HepG2 (cell line): ENCODE measurements at regions not wholly inside any gene's neighbourhood (a gene's known extent, or its start where the extent isn't known, plus 50 kb on each side); places are given as distances from the start of the nearest gene placed in this dataset.

Source experiments
- ATAC-seq: fragments of 200-7000 bp; cut with Tn5 transposase; 3 replicates; pipeline ENCODE4 v1.9.1; 2020; ENCODE audit warnings: mild to moderate bottlenecking, moderate library complexity
- BruUV-seq: library from RNA; stranded (reverse); fragments of 400-500 nt; replicated peaks from 2 replicates; lab custom pipeline; 2021; lab: Mats Ljungman, UMichigan
- CTCF ChIA-PET: fragments of 300-600 bp; formaldehyde crosslinking; extraction: SDS; loops from one replicate; lab custom pipeline; 2021; ENCODE audit warnings: low total read pairs, inconsistent platforms, low intra/inter-chr PET ratio; lab: Yijun Ruan, JAX
- POLR2A ChIA-PET: fragments of 350-600 bp; sonication (Branson Sonifier 250); formaldehyde crosslinking; loops from one replicate; lab custom pipeline; 2020; ENCODE audit warnings: antibody characterized with exemption, inconsistent platforms; lab: Yijun Ruan, JAX
- DNase-seq: peaks from one replicate; pipeline ENCODE4 v3.0.0-alpha.2; 2015; ENCODE audit warnings: low spot score
- FAIRE-seq: peaks from 3 replicates; lab custom pipeline; 2011; peaks lifted over from hg19 to GRCh38; lab: Jason Lieb, UNC
- H2AFZ ChIP-seq: one replicate; pipeline ENCODE4 v1.6.1; 2011; ENCODE audit warnings: low read length, inconsistent platforms
- H3K27ac ChIP-seq: fragments of 300-600 bp; 3 replicates; pipeline ENCODE4 v1.8.0; 2011; ENCODE audit warnings: mixed run types, mild to moderate bottlenecking, mixed read lengths, low read length, inconsistent platforms; ENCODE audit not compliant: insufficient read depth; ENCODE audit errors: extremely low read length
- H3K27me3 ChIP-seq, 2 experiments: fragments of 200-600 bp in 1 of 2; 2 replicates in 1 of 2; 3 replicates in 1 of 2; pipeline versions ENCODE4 v1.6.0 to v1.8.0; 2011; ENCODE audit warnings: low read length in 2 of 2, mild to moderate bottlenecking in 2 of 2, moderate library complexity in 2 of 2, inconsistent platforms in 1 of 2; ENCODE audit not compliant: insufficient read depth in 2 of 2, control insufficient read depth in 1 of 2
- H3K36me3 ChIP-seq, 2 experiments: fragments of 200-600 bp in 1 of 2; replicated peaks in 1 of 2; 2 replicates in 1 of 2; 3 replicates in 1 of 2; pipeline versions ENCODE4 v1.5.1 to v1.8.0; 2011; ENCODE audit warnings: low read length in 2 of 2, inconsistent platforms in 1 of 2; ENCODE audit not compliant: insufficient read depth in 2 of 2, control insufficient read depth in 1 of 2
- H3K4me1 ChIP-seq: 2 replicates; pipeline ENCODE4 v1.5.1; 2012; ENCODE audit warnings: low read length, inconsistent platforms; ENCODE audit not compliant: insufficient read depth
- H3K4me2 ChIP-seq: 2 replicates; pipeline ENCODE4 v1.6.0; 2011; ENCODE audit warnings: low read depth, low read length, inconsistent platforms
- H3K4me3 ChIP-seq, 3 experiments: fragments of 200-600 bp in 1 of 3; sonication (generic), shearing (Covaris generic) in 1 of 3; replicated peaks in 1 of 3; 2 replicates each; pipeline ENCODE4 v1.5.1; 2011 to 2016; ENCODE audit warnings: low read length in 3 of 3, inconsistent platforms in 2 of 3, low read depth in 2 of 3, mild to moderate bottlenecking in 2 of 3, control low read depth in 1 of 3, mixed read lengths in 1 of 3; ENCODE audit not compliant: insufficient read depth in 1 of 3
- H3K79me2 ChIP-seq: one replicate; pipeline ENCODE4 v1.6.1; 2011; ENCODE audit warnings: low read length, inconsistent platforms; ENCODE audit not compliant: insufficient read depth
- H3K9ac ChIP-seq: 2 replicates; pipeline ENCODE4 v1.6.0; 2011; ENCODE audit warnings: mild to moderate bottlenecking, low read depth, low read length, inconsistent platforms; ENCODE audit not compliant: insufficient read depth
- H3K9me3 ChIP-seq: 2 replicates; pipeline ENCODE4 v1.5.1; 2012; ENCODE audit warnings: mild to moderate bottlenecking, low read length
- H4K20me1 ChIP-seq: 2 replicates; pipeline ENCODE4 v1.6.0; 2011; ENCODE audit warnings: inconsistent platforms, mild to moderate bottlenecking, low read length, moderate library complexity; ENCODE audit not compliant: insufficient read depth
- ARID4A ChIP-seq: sonication (generic); formaldehyde crosslinking; IDR thresholded peaks from 2 replicates; pipeline ENCODE4 v1.5.0; 2020; ENCODE audit warnings: mild to moderate bottlenecking, missing genetic modification reagents, borderline replicate concordance
- CCDC6 ChIP-seq: sonication (generic); formaldehyde crosslinking; IDR thresholded peaks from 2 replicates; pipeline ENCODE4 v1.8.1; 2022; ENCODE audit warnings: mild to moderate bottlenecking, missing genetic modification reagents, moderate library complexity
- ESRRA ChIP-seq: sonication (generic); formaldehyde crosslinking; IDR thresholded peaks from 2 replicates; pipeline ENCODE4 v1.5.1; 2020; ENCODE audit warnings: mild to moderate bottlenecking, low read depth, missing genetic modification reagents
- KIAA2018 ChIP-seq: sonication (generic); formaldehyde crosslinking; IDR thresholded peaks from 2 replicates; pipeline ENCODE4 v1.5.0; 2020; ENCODE audit warnings: mild to moderate bottlenecking, missing genetic modification reagents, borderline replicate concordance
- LRRFIP1 ChIP-seq: sonication (generic); formaldehyde crosslinking; conservative IDR thresholded peaks from 2 replicates; pipeline ENCODE4 v1.4.0; 2020; ENCODE audit warnings: missing genetic modification reagents
- NCOA2 ChIP-seq: sonication (generic); formaldehyde crosslinking; IDR thresholded peaks from 2 replicates; pipeline ENCODE4 v1.8.0; 2022; ENCODE audit warnings: inconsistent platforms
- NFE2L2 ChIP-seq: fragments of 150-350 bp; IDR thresholded peaks from 2 replicates; pipeline ENCODE4 v1.6.1; 2014; ENCODE audit warnings: low read length
- ZNF792 ChIP-seq: IDR thresholded peaks from 2 replicates; pipeline ENCODE4 v1.6.1; 2016
- WGBS: methylation state at CpG from one replicate; pipeline ENCODE4 v1.1.6; 2017; ENCODE audit warnings: low lambda C conversion rate; 5-methylcytosine and 5-hydroxymethylcytosine counted together
- in situ Hi-C: cut with HindIII; loops from 2 replicates; pipeline ENCODE4 v1.10.0; 2017; ENCODE audit warnings: low pct_unique_long_range_greater_than_20kb; ENCODE audit not compliant: extremely low pct_ligation_motif_present
- intact Hi-C: fragments of 100-400 bp; cut with micrococcal nuclease; formaldehyde crosslinking; loops from one replicate; pipeline ENCODE4 v1.10.0; 2022; ENCODE audit not compliant: unreplicated experiment

GRCh38 chr9:117963493-117964090 lies 259.4 kb downstream of the TLR4 start:
- no peak for DNase-seq
- POLR2A ChIA-PET, result no interaction called here
- 20% methylated on average over 1 of the region's 1 CpG for WGBS
- Histone ChIP-seq H4K20me1 (no peaks in the 10 kb centered on the region), H3K9me3 (peaks cover 28% of the 10 kb centered on the region), H3K4me3 (no peak overlapping the region), H3K4me1 (no peaks in the 10 kb centered on the region), H3K79me2 (no peaks in the 10 kb centered on the region), H3K36me3 (no peaks in the 10 kb centered on the region), H3K27ac (no peak overlapping the region), H3K4me2 (no peak overlapping the region), H3K9ac (no peak overlapping the region), H2AFZ (no peak overlapping the region), H3K27me3 (no peaks in the 10 kb centered on the region)
- no peak for FAIRE-seq
- in situ Hi-C loops (no loop called here), intact Hi-C loops (no loop called here)
- CTCF ChIA-PET, result no interaction called here
- no peak for ATAC-seq
- BruUV-seq, result no TSS peak
- TF ChIP-seq NFE2L2 (no peak), ESRRA (no peak), LRRFIP1 (CRISPR knock-in tag) (no peak), NCOA2 (CRISPR knock-in tag) (no peak), KIAA2018 (CRISPR knock-in tag) (no peak), ZNF792 (CRISPR knock-in tag) (no peak), CCDC6 (CRISPR knock-in tag) (no peak), ARID4A (CRISPR knock-in tag) (no peak)
